Left kidney (tissue), 1 donor: ENCODE measurements at regions not wholly inside any gene's neighbourhood (a gene's known extent, or its start where the extent isn't known, plus 50 kb on each side); places are given as distances from the start of the nearest gene placed in this dataset.
"Not testable (repeated sequence)": the region's sequence is repeated elsewhere in the genome, so short reads cannot be mapped to it uniquely, and the experiment has no call there.

Experiments
- DNase-seq: peaks from one replicate; pipeline ENCODE4 v3.0.0-alpha.2; 2013

- DNase-seq, result not testable (repeated sequence)
Measured at GRCh38 chr6:26720663-26721218, 61.2 kb upstream of the ZNF322 start.

GRCh38 chr6:26730019-26730766 is 70.6 kb upstream of the ZNF322 start:
- DNase-seq, result not testable (repeated sequence)

GRCh38 chr6:26734776-26735472 is 75.4 kb upstream of the ZNF322 start:
- not testable (repeated sequence) for DNase-seq

GRCh38 chr6:26739811-26740210 is 80.3 kb upstream of the ZNF322 start:
- no peak for DNase-seq

GRCh38 chr6:26743157-26743821 is 83.7 kb upstream of the ZNF322 start:
- no peak for DNase-seq

- no peak for DNase-seq
Measured at GRCh38 chr6:26743941-26744699, 84.6 kb upstream of the ZNF322 start.

- not testable (repeated sequence) for DNase-seq
Measured at GRCh38 chr6:26744837-26745282, 85.3 kb upstream of the ZNF322 start.

GRCh38 chr6:26745964-26746363 is 86.4 kb upstream of the ZNF322 start:
- not testable (repeated sequence) for DNase-seq

- not testable (repeated sequence) for DNase-seq
Measured at GRCh38 chr6:26749126-26749758, 89.7 kb upstream of the ZNF322 start.

- not testable (repeated sequence) for DNase-seq
Measured at GRCh38 chr6:26749759-26750126, 90.2 kb upstream of the ZNF322 start.

- DNase-seq, result no peak
Measured at GRCh38 chr6:26754212-26754611, 94.7 kb upstream of the ZNF322 start.

GRCh38 chr6:26754801-26755200 is 95.3 kb upstream of the ZNF322 start:
- DNase-seq, result not testable (repeated sequence)

- not testable (repeated sequence) for DNase-seq
Measured at GRCh38 chr6:26756067-26756805, 96.7 kb upstream of the ZNF322 start.

GRCh38 chr6:26766203-26766902 is 106.8 kb upstream of the ZNF322 start:
- DNase-seq, result not testable (repeated sequence)

GRCh38 chr6:26770941-26771666 is 111.6 kb upstream of the ZNF322 start:
- DNase-seq, result not testable (repeated sequence)

- DNase-seq, result not testable (repeated sequence)
Measured at GRCh38 chr6:26773414-26773813, 113.9 kb upstream of the ZNF322 start.

- not testable (repeated sequence) for DNase-seq
Measured at GRCh38 chr6:26780563-26780962, 121.0 kb upstream of the ZNF322 start.

GRCh38 chr6:26795474-26796307 is 136.1 kb upstream of the ZNF322 start:
- not testable (repeated sequence) for DNase-seq
